Testis (tissue), 2 donors: ENCODE measurements at regions not wholly inside any gene's neighbourhood (a gene's known extent, or its start where the extent isn't known, plus 50 kb on each side); places are given as distances from the start of the nearest gene placed in this dataset.

Experiments
- DNase-seq: peaks from one replicate; pipeline ENCODE4 v3.0.0-alpha.2; 2019
- H3K27ac ChIP-seq, 2 donors: fragments of 200-600 bp; sonication (generic); one replicate each; pipeline ENCODE4 v1.5.1; 2019
- H3K27me3 ChIP-seq: fragments of 200-600 bp; sonication (generic); one replicate; pipeline ENCODE4 v1.5.1; 2019
- H3K36me3 ChIP-seq: fragments of 200-600 bp; sonication (generic); one replicate; pipeline ENCODE4 v1.5.1; 2017; ENCODE audit warnings: low read depth; ENCODE audit errors: missing control alignments
- H3K4me1 ChIP-seq: fragments of 200-600 bp; sonication (generic); one replicate; pipeline ENCODE4 v1.5.1; 2019
- H3K4me3 ChIP-seq, 2 donors: fragments of 200-600 bp; sonication (generic); one replicate each; pipeline ENCODE4 v1.5.1; 2017 to 2019
- H3K9me3 ChIP-seq: fragments of 200-600 bp; sonication (generic); one replicate; pipeline ENCODE4 v1.5.1; 2017
- CTCF ChIP-seq, 3 experiments: fragments of 450-650 bp in 2 of 3; fragments of 200-600 bp in 1 of 3; sonication (generic) in 1 of 3; IDR thresholded peaks; one replicate each; pipeline ENCODE4 v1.5.1; 2016 to 2019; ENCODE audit warnings: antibody characterized with exemption in 3 of 3, mild to moderate bottlenecking in 2 of 3, moderate library complexity in 1 of 3
- POLR2A ChIP-seq: fragments of 450-650 bp; IDR thresholded peaks from one replicate; pipeline ENCODE4 v1.6.1; 2017; ENCODE audit warnings: antibody characterized with exemption, mild to moderate bottlenecking, moderate library complexity
- WGBS, 2 donors: methylation state at CpG; one replicate each; pipeline ENCODE4 v1.1.5; 2018; 5-methylcytosine and 5-hydroxymethylcytosine counted together
- intact Hi-C: fragments of 100-400 bp; cut with DNase I; formaldehyde crosslinking; loops from one replicate; pipeline ENCODE4 v1.15.1; 2023; ENCODE audit warnings: low total_unique reads
- small RNA-seq, 2 donors: library from RNA; depleted of rRNA; stranded (forward); fragments of <200 nt; gene quantifications; one replicate each; pipeline ENCODE3, GENCODE V24; 2016

- DNase-seq: no peak
- 69 to 80% methylated on average over 1 of the region's 1 CpG for WGBS, 2 donors
- Histone ChIP-seq H3K4me3 (no peak overlapping the region), H3K27me3 (no peaks in the 10 kb centered on the region), H3K4me1 (peaks cover 3% of the 10 kb centered on the region), H3K9me3 (no peaks in the 10 kb centered on the region), H3K36me3 (no peaks in the 10 kb centered on the region), H3K27ac (no peak overlapping the region)
- intact Hi-C loops: no loop called here
- TF ChIP-seq POLR2A (no peak), CTCF (IDR thresholded peaks at IDR 0.05) (no peak)
Observed at GRCh38 chr5:163385824-163386223, 51.6 kb upstream of the CCNG1 start.

DNA sequence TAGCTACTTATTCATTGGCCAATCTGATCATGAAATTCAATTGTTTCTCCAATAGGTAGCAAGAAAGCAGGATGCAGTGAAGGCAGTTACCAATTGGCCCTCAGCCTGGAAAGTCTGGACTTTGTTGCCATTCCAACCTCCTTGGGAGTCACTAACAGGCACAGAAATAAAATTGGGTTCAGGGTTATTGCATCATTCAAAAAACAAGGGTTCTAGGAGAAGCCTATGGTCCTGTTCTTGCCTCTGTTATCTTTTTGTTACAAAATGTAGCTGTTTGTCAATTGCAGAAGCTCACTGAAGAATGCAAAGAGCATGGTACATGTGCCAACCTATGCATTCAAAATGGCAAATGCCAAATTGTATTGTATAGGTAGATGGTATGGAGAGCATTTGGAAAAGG is 51.0 kb upstream of the CCNG1 start:
- Histone ChIP-seq H3K27me3 (no peaks in the 10 kb centered on the region), H3K4me3 (no peak overlapping the region), H3K4me1 (peaks cover 3% of the 10 kb centered on the region), H3K36me3 (no peaks in the 10 kb centered on the region), H3K9me3 (no peaks in the 10 kb centered on the region), H3K27ac (no peak overlapping the region)
- no peak for TF ChIP-seq CTCF (IDR thresholded peaks at IDR 0.05)
- no peak for TF ChIP-seq POLR2A
- no peak for DNase-seq
- intact Hi-C loops: no loop called here

DNA sequence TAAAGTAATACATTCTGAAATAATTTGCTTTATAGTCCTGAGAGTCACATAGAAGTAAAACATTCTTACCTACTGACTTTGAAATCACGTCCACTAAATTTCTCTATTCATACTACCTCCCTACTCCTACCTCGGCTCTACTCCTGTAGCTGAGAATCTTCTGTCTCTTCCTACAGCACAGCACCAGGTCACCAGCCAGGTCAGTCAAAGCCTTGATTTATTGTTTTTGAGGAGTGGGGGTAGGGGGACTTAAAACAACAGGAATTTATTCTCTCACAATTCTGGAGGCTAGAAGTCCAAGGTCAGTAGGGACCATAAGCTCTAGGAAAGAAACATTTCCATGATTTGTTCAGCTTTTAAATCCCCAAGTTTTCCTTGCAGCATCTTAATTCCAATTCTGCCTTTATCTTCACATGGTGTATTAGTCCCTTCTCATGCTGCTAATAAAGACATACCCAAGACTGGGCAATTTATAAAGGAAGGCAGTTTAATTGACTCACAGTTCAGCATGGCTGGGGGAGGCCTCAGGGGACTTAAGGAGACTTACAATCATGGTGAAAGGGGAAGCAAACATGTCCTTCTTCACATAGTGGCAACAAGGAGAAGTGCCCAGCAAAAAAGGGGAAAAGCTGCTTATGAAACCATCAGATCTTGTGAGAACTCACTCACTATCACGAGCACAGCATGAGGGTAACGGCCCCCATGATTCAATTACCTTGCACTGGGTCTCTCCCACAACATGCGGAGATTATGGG is 49.6 kb upstream of the CCNG1 start:
- intact Hi-C loops: no loop called here

More for the DNA sequence above, 49.6 kb upstream of the CCNG1 start:
- DNase-seq: no peak
- WGBS, 2 donors: 83% methylated on average over 5 of the region's 5 CpGs
- no peaks in the 10 kb centered on the region for H3K27me3 ChIP-seq
- H3K27ac ChIP-seq: no peak overlapping the region
- H3K36me3 ChIP-seq: no peaks in the 10 kb centered on the region
- TF ChIP-seq CTCF (IDR thresholded peaks at IDR 0.05): no peak
- TF ChIP-seq POLR2A: no peak
- H3K9me3 ChIP-seq: no peaks in the 10 kb centered on the region
- H3K4me3 ChIP-seq: no peak overlapping the region
- H3K4me1 ChIP-seq: peaks cover 3% of the 10 kb centered on the region

Small RNA genes lying in the stretch of these regions (small RNA-seq; reads per million reads assigned to genes)
- 0 reads per million in 2 donors for gene RNU6-164P
